Common myeloid progenitor, CD34-positive (primary cell): ENCODE measurements at regions not wholly inside any gene's neighbourhood (a gene's known extent, or its start where the extent isn't known, plus 50 kb on each side); places are given as distances from the start of the nearest gene placed in this dataset.
A peak's percentile ranks its signal among the peaks of the same experiment; 100 is the strongest.

Experiments
- CTCF ChIA-PET: fragments of 350-600 bp; sonication (Branson Sonifier 250); formaldehyde crosslinking; loops from one replicate; lab custom pipeline; 2021; ENCODE audit warnings: antibody characterized with exemption; lab: Charles Lee
- POLR2A ChIA-PET: fragments of 350-600 bp; sonication (Branson Sonifier 250); formaldehyde crosslinking; loops from one replicate; lab custom pipeline; 2021; ENCODE audit warnings: antibody characterized with exemption; lab: Charles Lee
- DNase-seq, 3 donors: peaks; one replicate each; pipeline versions ENCODE4 v3.0.0 to v3.0.0-alpha.2; 2013
- H3K27ac ChIP-seq, 2 experiments: 1 replicate in 1 of 2; 2 replicates in 1 of 2; pipeline ENCODE4 v1.7.0; 2013; ENCODE audit warnings: inconsistent platforms in 2 of 2, low read length in 2 of 2, mild to moderate bottlenecking in 2 of 2, low read depth in 1 of 2, moderate library complexity in 1 of 2; ENCODE audit not compliant: severe bottlenecking in 2 of 2, insufficient read depth in 1 of 2, poor library complexity in 1 of 2
- H3K27me3 ChIP-seq, 5 experiments: replicated peaks in 2 of 5; 1 replicate in 3 of 5; 2 replicates in 2 of 5; pipeline versions ENCODE4 v1.6.1 to v1.7.0; 2013; ENCODE audit warnings: low read length in 4 of 5, mild to moderate bottlenecking in 2 of 5, moderate library complexity in 2 of 5, inconsistent platforms in 1 of 5; ENCODE audit not compliant: insufficient read depth in 5 of 5, control insufficient read depth in 4 of 5
- H3K36me3 ChIP-seq, 4 experiments: 1 replicate in 2 of 4; 2 replicates in 2 of 4; pipeline versions ENCODE4 v1.6.1 to v1.7.0; 2013; ENCODE audit warnings: low read length in 3 of 4, control low read depth in 1 of 4, mild to moderate bottlenecking in 1 of 4; ENCODE audit not compliant: control insufficient read depth in 4 of 4, insufficient read depth in 4 of 4
- H3K4me1 ChIP-seq, 4 experiments: 1 replicate in 3 of 4; 2 replicates in 1 of 4; pipeline versions ENCODE4 v1.6.1 to v1.7.1; 2013; ENCODE audit warnings: low read length in 3 of 4, mild to moderate bottlenecking in 3 of 4, control low read depth in 1 of 4, inconsistent platforms in 1 of 4, moderate library complexity in 1 of 4; ENCODE audit not compliant: control insufficient read depth in 4 of 4, insufficient read depth in 4 of 4; ENCODE audit errors: control extremely low read depth in 1 of 4
- H3K4me3 ChIP-seq, 7 experiments: 1 replicate in 4 of 7; 2 replicates in 3 of 7; pipeline versions ENCODE4 v1.5.1 to v1.7.0; 2013; ENCODE audit warnings: mild to moderate bottlenecking in 7 of 7, low read length in 6 of 7, moderate library complexity in 6 of 7, inconsistent platforms in 2 of 7, low read depth in 2 of 7, control low read depth in 1 of 7; ENCODE audit not compliant: insufficient read depth in 4 of 7, control insufficient read depth in 1 of 7; ENCODE audit errors: extremely low read depth in 1 of 7
- H3K9me3 ChIP-seq, 5 experiments: 1 replicate in 4 of 5; 2 replicates in 1 of 5; pipeline versions ENCODE4 v1.6.1 to v1.7.1; 2013; ENCODE audit warnings: low read length in 4 of 5, mild to moderate bottlenecking in 2 of 5, inconsistent platforms in 1 of 5, low read depth in 1 of 5, moderate library complexity in 1 of 5; ENCODE audit not compliant: control insufficient read depth in 4 of 5, insufficient read depth in 2 of 5; ENCODE audit errors: control extremely low read depth in 1 of 5
- WGBS: methylation state at CpG from one replicate; pipeline ENCODE4 v1.1.5; 2013; ENCODE audit not compliant: insufficient coverage; 5-methylcytosine and 5-hydroxymethylcytosine counted together

DNA sequence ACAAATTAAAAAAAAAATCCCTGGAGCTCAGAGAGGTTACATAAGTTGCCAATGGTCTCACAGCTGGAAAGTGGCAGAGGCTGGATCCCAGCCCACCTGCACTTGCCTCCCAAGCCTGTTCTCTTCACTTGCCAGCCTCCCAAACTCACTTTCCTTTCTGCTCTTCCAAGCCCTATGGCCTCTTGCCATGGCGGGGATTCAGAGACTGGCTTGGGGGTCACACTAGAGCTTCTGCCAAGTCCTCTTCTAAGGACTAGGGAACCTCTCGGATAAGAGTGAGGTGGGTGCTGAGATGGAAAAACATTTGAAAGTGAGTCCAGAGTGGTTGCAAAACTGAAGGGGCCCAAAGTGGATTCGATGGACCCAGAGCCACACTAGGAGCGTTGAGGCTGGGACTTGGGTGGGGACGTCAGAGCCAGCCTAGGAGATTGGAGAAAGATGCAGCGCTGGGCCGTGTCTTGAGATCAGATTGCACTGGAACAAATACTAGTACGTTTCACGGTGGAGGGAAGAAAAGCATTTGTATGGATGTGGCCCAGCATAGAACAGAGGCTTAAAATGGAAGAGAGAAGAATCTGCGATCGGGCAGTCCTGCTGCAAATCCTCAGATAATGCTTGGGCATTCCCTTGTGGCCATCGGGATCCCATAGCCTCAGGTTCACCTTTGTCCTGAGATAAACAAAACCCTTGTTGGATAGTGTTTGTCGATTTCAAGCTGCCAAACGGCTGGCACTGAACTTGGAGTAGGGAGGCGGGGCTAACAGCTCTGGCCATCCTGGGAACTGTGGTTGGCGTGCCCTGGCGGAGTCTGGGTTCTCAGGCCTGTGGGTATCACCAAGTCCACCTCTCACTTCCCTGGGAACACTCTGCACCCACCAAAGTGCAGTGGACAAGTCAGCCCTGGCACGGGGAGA lies 84.8 kb downstream of the ING1 start:
- H3K27ac ChIP-seq = no peak overlapping the region
- peaks cover 0 to 9% (median 8%) of the 10 kb centered on the region in 4 experiments for H3K4me1 ChIP-seq
- CTCF ChIA-PET = no interaction called here
- no peak for DNase-seq
- no peaks in the 10 kb centered on the region for H3K36me3 ChIP-seq
- 93% methylated on average over 15 of the region's 18 CpGs for WGBS
- peaks cover 12 to 56% (median 31%) of the 10 kb centered on the region in 5 experiments for H3K27me3 ChIP-seq
- peaks cover 0 to 15% (median 9%) of the 10 kb centered on the region in 5 experiments for H3K9me3 ChIP-seq
- POLR2A ChIA-PET = interaction anchor here (0.7 kb wide), 1 partner anchor 68 kb away, joined by 3 read pairs; no protein-coding TSS in a partner anchor
- no peak overlapping the region for H3K4me3 ChIP-seq

DNA sequence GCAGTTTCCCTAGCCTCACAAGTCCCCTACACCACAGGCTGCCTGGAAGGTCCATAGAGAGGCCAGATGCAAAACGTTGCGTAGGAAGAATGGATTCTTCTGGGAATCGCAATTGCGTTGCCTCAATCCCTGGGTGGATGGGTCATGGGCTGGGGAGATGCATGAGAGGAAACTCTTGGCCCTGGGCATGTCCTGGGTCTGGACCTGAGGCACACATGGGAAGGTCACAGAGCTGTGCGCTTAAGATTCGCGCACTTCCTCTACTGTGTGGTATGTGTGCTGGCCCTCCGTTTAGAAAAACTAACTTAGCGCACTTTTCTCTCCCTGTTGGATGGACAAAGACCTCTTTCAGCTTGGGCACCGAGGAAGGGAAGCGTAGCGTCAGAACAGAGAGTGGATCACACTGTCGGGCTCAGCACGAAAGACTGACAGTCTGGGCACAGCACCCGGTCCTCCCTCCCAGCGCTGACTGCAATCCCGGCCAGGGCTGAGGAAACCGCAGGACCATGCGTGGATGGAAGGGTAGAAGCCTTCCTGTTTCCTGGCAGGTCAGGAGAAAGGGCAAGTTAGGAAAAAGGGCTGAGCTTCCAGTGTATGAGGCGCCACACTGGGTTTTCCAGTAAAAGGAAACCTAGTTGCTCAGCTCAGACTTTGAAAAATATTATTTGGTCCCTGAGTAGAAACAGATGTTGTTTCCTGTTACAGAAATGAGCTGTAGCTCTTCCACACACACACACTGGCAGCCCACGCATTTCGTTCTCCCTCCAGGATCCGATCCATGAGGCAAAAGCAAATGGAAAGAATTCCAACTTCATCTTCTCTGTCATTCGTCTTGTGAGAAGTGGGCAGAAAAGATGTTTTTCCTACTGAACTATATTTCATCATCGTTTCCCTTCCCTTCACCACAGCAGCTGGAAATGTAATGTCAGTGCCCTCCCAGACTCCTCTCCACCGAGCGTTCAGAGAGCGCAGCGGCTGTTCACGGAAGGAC lies 86.0 kb downstream of the ING1 start:
- 40% methylated on average over 27 of the region's 30 CpGs for WGBS
- peaks cover 0 to 4% (median 0%) of the 10 kb centered on the region in 5 experiments for H3K9me3 ChIP-seq
- POLR2A ChIA-PET = no interaction called here
- H3K36me3 ChIP-seq = no peaks in the 10 kb centered on the region
- CTCF ChIA-PET = interaction anchor here (1.0 kb wide), 1 partner anchor 24 kb away, joined by 3 read pairs; no protein-coding TSS in a partner anchor
- peak overlapping the region in 2 of 7 experiments; percentile 19 to 54 for H3K4me3 ChIP-seq
- H3K4me1 ChIP-seq = peaks cover 0 to 9% (median 8%) of the 10 kb centered on the region in 4 experiments
- no peak overlapping the region for H3K27ac ChIP-seq
- peaks cover 12 to 56% (median 35%) of the 10 kb centered on the region in 5 experiments for H3K27me3 ChIP-seq
- peak in 2 of 3 donors; percentile 10 to 19 for DNase-seq

DNA sequence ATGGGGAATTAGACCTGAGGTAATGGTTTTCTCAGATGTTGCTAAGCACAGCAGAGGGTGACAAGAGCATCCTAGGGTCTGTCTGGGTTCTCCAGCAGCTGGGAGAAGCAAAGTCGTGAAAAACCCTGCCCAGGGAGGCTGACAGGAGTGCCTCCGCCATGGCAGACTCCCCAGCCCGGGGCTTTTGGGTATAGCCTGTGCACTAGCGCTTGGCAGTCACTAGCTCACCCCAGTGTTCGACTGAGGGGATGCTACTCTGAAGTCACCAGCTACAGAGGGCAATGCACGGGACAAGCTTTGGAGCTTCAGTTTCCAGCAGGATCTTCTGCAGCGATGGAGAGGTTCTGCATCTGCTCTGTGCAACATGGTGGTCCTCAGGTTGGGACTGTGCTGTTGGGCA lies 87.5 kb downstream of the ING1 start:
- Histone ChIP-seq H3K27me3 (peaks cover 12 to 52% (median 35%) of the 10 kb centered on the region in 5 experiments), H3K27ac (no peak overlapping the region), H3K4me3 (no peak overlapping the region), H3K4me1 (peaks cover 0 to 9% (median 8%) of the 10 kb centered on the region in 4 experiments), H3K9me3 (peaks cover 0 to 2% (median 0%) of the 10 kb centered on the region in 5 experiments), H3K36me3 (no peaks in the 10 kb centered on the region)
- WGBS = 73% methylated on average over 7 of the region's 7 CpGs
- no peak for DNase-seq
- ChIA-PET POLR2A (no interaction called here), CTCF (interaction anchor here (0.6 kb wide), 1 partner anchor 18 kb away, joined by 4 read pairs; no protein-coding TSS in a partner anchor)

DNA sequence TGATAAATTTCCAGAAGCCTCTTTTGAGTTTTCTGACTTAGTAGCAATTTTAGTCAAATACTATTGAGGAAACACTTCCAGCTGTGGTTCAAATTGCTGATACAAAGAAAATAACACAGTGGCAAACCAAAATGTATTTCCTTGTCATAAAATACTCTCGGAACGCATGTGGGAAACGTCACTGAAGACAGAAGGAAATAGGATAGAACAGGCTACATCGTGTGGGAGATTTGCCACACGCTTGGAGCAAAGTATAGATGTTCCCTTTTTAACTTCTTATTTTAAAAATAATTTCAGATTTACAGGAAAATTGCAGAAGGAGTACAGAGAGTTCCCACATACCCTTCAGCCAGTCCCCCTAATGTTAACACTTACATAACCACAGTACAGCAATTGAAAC lies 88.8 kb downstream of the ING1 start:
- Histone ChIP-seq H3K27me3 (peaks cover 11 to 54% (median 31%) of the 10 kb centered on the region in 5 experiments), H3K36me3 (no peaks in the 10 kb centered on the region), H3K27ac (no peak overlapping the region), H3K4me3 (no peak overlapping the region), H3K9me3 (peaks cover 0 to under 1% (median 0%) of the 10 kb centered on the region in 5 experiments), H3K4me1 (peaks cover 0 to 9% (median 8%) of the 10 kb centered on the region in 4 experiments)
- CTCF ChIA-PET = interaction anchor here (0.8 kb wide), 1 partner anchor 86 kb away, joined by 3 read pairs; no protein-coding TSS in a partner anchor
- POLR2A ChIA-PET = no interaction called here
- 60% methylated on average over 1 of the region's 5 CpGs for WGBS
- no peak for DNase-seq

DNA sequence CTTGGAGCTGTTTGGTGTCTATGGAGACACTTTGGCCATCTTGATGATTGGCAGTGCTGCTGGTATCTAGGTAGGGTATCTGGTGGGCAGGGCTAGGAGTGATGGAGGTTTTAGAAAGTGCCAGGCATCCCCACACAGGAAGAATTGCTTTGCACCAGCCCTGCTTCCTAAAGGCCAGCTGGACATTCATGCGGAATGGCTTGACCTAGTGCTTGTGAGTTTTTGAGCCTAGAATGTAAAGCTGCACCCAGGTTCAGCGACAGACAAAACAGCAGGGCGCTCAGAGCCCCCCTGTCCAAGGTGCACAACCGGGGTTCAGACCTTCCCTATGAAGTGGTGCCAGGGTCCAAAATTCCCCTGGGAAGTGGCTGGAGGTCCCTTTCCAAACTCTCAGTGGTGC lies 93.1 kb downstream of the ING1 start:
- no peak overlapping the region for H3K4me3 ChIP-seq
- H3K27me3 ChIP-seq = peaks cover 5 to 46% (median 22%) of the 10 kb centered on the region in 5 experiments
- 100% methylated on average over 4 of the region's 4 CpGs for WGBS
- H3K27ac ChIP-seq = no peak overlapping the region
- H3K9me3 ChIP-seq = no peaks in the 10 kb centered on the region
- H3K4me1 ChIP-seq = no peaks in the 10 kb centered on the region
- DNase-seq = no peak
- ChIA-PET CTCF (interaction anchor here (0.5 kb wide), 1 partner anchor 211 kb away, joined by 3 read pairs; no protein-coding TSS in a partner anchor), POLR2A (no interaction called here)
- H3K36me3 ChIP-seq = no peaks in the 10 kb centered on the region

DNA sequence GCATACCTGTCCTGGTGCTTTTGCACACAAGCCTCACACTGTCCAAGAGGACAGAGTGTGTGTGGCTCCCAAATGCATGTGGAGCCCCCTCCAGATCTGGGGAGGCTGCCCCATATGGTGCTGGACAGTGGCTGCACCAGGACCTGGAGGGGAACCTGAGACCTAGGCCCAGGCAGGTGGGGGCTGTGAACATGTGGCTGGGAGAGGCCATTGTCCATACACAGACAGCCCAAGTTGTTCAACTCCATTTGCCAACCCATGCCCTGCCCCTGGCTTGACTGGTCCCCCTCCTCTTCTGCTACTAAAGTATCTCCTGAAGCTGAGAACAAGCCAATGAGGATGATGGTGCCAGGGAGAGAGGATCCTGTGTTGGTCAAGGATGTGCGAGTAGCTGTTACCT lies 94.0 kb downstream of the ING1 start:
- peaks cover 3 to 50% (median 17%) of the 10 kb centered on the region in 5 experiments for H3K27me3 ChIP-seq
- WGBS = 100% methylated on average over 1 of the region's 1 CpG
- CTCF ChIA-PET = no interaction called here

More for the DNA sequence above, 94.0 kb downstream of the ING1 start:
- no peak for DNase-seq
- POLR2A ChIA-PET = no interaction called here
- peaks cover 0 to 2% (median 0%) of the 10 kb centered on the region in 5 experiments for H3K9me3 ChIP-seq
- H3K4me3 ChIP-seq = no peak overlapping the region
- H3K4me1 ChIP-seq = peaks cover 0 to 2% (median 0%) of the 10 kb centered on the region in 4 experiments
- H3K27ac ChIP-seq = no peak overlapping the region
- no peaks in the 10 kb centered on the region for H3K36me3 ChIP-seq
